Epidermal melanocyte (primary cell): ENCODE measurements at regions not wholly inside any gene's neighbourhood (a gene's known extent, or its start where the extent isn't known, plus 50 kb on each side); places are given as distances from the start of the nearest gene placed in this dataset.
"Not testable (repeated sequence)": the region's sequence is repeated elsewhere in the genome, so short reads cannot be mapped to it uniquely, and the experiment has no call there.

ENCODE experiments used
- DNase-seq: peaks from one replicate; pipeline ENCODE4 v3.0.0; 2011; ENCODE audit warnings: low spot score; ENCODE audit not compliant: insufficient read length

DNA sequence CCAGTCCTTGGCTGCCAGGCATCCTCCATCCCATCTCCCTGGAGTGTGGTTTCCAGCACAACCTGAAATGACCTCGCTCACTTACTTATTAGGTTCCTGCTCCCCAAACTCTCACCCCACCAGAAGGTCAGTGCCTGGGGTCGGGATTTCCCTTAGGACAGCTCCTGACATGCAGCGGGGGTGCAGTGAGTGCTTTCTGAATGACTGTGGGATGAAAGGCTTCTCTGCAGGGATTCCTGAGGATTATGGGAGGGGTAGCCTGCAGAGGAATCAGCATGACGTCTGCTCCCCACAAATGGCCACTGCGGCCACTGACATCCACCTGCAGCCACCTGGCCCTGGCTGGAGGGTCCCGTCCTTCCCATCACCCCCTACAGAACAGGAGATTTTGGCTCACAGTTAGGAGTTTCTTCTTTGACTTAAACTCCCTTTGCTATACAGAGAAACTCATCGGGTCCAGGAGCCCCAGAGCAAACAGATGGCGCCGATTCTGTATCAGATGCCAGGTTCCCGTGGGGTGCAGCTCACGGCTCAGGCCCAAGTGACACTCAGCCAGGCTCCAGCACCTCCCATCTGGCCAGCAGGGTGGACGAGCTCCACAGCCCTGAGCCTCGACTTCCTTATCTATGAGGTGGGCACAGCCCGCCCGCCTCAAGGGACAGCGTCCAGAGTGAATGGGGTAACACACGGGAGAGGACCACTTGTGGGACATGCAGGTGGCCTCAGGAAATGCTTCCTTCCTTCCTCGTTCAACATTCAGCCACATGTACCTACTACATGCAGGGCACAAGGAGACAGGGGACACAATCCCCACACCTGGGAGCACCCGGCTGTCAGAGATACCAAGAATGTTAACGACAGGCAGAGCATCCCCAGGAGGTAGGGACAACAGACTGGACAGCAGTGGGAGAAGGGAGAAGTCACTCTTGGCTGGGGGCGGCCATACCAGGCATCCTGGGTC is 69.8 kb downstream of the RMI2 start:
- no peak for DNase-seq

DNA sequence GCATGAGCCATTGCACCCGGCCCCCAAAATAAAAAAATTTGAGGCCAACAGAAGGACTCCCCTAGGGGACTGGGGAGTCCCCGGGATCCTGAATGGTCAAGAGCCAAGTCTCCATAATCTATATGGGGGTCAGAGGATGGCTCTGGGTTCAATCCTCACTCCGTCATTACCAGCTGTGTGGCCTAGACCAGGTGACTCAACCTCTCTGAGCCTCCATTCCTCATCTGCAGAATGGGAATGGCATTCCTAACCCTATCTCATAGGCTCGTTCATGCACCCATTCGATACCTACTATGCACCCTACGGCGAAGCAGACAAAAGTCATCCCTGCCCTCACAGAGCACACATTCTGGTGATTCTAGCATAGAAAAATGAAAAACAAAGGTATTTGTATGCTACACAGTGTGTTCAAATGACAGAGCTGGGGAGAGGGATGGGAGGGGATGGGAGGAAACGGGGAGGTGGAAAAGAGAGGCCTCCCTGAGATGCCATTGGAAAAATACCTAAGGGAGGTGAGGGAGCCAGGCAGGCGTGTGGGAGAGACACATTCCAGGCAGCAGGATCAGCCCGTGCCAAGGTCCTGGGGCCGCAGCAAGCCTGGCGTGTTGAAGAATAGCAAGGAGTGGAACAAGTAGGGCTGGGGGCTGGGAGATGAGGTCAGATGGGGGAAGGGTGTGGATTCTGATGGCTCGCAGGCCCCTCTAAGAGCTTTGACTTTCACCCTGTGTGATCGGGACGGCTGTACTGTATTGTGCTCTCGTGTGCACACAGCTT is 71.2 kb downstream of the RMI2 start:
- no peak for DNase-seq

DNA sequence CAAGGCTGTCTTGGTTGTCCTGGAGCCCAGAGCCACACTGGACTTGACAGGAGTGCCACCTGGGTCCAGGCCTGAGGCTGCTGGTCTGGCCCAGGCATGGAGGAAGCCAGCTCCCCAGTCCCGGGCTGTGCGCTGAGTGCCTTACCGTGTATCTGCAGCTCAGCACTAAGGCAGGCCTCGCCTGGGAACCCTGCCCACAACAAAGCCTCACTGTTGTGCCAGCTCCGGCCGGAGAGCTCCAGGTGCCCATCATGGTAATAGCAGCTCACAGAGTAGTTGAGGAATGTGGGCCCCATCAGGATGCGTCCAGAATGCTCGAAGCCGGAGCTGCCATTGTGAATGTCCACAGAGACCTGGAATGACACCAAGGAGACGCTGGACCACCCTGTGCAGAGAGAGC is 72.2 kb downstream of the RMI2 start:
- no peak for DNase-seq

DNA sequence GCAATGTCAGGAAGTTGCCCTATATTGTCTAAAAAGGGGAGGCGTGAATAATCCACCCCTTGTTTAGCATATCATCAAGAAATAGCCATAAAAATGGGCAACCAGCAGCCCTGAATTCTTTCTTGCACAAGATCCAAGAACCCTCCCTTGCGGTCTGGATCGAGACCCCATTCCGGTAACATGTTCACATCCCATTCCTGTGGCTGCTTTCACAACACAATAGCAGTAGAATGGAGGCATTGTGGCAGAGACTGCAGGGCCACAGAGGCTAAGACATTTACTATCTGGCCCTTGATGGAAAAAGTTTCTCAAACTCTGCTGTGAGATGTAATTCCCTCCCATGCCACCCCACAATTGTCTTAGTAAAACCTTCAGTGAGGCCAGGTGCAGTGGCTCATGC is 73.2 kb downstream of the RMI2 start:
- DNase-seq, result no peak

DNA sequence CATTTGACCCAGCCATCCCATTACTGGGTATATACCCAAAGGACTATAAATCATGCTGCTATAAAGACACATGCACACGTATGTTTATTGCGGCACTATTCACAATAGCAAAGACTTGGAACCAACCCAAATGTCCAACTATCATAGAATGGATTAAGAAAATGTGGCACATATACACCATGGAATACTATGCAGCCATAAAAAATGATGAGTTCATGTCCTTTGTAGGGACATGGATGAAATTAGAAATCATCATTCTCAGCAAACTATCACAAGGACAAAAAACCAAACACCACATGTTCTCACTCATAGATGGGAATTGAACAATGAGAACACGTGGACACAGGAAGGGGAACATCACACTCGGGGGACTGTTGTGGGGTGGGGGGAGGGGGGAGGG is 74.8 kb downstream of the RMI2 start:
- not testable (repeated sequence) for DNase-seq

DNA sequence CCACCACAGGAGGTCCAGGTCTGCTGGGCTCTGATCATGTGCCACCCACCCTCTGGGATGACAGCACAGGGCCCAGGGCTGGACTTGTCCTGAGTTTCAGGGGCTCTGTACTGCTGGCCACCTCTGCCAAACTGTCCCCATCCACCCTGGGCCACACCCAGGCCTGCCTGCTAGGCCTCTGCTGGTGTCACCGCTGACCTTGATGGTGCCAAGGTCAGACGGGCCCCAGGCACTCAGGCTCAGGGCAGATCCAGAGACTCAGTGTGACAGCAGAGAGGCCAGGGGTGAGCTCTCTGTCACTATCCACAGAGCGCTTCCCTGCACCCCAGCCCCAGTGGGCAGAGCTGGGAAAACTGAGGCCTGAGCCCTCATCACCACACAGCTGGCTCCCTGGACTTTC is 75.6 kb downstream of the RMI2 start:
- no peak for DNase-seq

DNA sequence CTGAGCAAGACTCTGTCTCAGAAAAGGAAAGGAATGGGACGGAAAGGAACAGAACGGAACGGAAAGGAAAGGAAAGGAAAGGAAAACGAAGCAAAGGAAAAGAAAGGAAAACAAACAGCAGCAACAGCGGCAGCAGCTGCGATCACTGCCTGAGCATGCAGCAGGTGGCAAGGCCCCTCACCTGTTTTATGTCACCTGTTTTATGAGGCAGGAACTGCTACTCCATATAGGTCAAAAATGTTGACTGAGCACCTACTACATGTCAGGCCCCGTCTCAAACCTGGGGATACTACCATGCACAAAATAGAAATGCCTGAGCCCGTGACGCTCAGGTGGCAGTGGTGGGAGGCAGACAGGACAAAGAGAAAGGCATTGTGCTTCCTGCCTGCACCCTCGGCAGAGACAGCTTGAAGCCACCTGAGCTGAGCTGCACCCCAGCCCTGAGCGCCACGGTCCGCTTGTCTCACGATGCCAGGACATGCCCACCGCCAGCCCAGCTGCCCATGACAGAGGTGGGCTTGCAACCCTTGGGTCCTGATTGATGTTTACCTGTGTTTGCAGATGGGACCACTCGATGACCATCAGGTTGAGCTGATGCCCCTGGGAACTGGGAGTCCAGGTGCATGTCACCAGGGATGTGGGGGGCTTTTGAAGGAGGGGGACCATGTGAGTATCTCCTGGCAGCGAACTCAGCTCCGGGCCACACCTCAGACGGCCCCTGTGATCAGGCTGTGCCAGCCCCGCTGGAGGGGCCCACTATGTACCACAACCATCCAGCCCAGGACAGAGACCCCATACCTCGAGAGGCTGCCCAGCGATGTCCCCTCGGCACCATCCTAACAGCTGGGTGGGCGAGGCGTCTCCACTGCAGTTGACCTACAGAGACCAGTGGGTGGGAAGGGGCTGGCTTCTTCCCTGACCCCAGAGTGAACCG is 77.4 kb downstream of the RMI2 start:
- DNase-seq, result no peak

DNA sequence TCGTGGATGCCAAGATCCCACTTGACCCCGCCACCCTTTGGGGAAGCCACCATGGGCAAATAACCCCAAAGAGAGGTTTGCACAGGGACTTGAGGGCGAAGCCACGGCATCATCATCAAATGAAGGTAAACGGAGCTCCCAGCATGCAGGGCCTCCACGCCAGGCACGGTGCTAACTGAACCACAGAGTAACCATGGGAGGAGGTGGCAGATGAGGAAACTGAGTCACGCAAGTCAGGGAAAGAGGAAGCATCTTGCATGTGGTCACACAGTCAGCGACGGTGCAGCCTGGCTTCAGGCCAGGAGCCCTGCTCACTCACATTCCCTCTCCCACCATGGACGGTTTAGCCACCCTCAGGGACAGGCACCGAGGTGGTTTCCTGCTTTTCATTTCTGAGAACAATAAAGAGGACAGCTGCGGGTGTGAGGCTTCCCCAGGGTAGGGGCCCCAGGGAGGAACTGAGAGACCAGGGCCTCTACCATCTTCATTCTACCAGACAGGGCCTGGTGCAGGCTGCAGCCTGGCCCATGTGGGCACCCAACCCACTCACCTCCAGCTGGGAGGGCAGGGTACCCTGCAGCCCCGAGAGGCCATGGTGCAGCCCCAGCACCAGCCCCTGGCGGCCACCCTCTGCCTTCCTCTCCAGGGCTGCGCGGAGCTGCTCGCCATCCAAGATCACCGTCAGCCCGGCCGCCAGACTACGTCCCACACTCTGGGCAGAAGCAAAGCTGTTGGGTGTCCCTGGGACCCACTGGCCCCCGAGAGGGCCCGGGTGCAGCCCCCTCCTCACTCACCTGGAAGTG is 78.3 kb downstream of the RMI2 start:
- no peak for DNase-seq

DNA sequence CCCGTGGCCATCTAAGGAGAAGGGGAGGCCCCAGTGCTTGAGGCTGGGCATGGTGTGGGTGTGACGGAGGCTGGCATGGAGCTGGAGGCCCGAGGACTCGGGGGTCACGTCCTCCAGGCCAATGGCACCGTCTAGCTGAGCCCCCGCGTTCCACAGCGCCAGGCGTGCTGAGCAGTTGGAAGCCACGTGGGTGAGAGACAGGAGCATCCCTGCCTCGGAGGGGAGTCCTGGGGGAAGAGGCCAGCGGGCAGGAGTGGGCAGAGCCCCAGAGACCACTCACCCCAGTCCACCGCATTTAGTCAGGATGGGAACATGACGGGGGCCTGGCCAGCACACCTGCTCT is 78.8 kb downstream of the RMI2 start:
- DNase-seq, result no peak

DNA sequence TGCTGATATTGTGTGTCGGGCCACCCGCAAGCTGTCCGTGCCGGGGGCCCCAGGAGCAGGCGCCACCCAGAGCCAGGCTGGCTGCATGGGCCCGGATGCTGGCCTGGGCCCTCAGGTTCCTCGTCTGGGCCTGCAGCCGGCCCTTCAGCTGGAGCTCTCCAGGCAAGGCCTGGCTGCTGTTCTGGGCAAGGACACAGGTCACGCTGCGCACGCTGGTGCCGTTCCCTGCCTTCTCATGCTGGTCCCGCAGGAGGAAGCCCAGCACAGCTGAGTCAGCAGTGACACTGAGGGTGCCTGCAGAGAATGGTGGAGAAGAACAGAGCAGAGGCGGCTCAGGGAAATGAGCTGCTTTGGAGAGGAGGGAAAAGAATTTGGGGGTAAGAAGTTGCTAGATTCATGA is 79.9 kb downstream of the RMI2 start:
- DNase-seq, result no peak

DNA sequence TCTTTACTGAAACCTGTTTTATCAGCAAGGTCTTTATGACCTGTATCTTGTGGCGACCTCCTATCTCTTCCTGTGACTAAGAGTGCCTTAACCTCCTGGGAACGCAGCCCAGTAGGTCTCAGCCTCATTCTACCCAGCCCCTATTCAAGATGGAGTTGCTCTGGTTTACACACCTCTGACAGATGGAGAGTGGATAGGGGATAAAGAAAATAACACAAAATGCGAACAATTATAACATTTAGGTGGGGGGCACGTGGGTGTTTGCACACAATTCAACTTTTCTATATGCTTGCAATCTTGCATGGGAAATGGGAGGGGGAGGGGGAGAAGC is 83.3 kb downstream of the RMI2 start:
- no peak for DNase-seq

DNA sequence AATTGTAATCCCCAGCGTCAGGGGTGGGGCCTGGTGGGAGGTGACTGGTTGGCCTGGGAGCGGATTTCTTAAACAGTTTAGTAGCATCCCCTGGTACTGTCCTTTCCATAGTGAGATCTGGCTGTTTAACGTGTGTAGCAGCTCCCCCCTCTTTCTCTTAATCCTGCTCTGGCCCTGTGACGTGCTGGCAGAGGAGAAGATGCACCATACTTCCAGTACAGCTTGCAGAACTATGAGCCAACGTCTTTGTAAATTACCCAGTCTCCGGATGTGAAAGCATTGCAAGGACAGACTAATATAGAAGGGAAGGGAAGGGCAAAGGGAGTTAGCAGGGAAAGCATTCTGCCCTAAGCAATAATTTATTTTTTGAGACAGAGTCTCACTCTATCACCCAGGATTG is 83.9 kb downstream of the RMI2 start:
- no peak for DNase-seq

DNA sequence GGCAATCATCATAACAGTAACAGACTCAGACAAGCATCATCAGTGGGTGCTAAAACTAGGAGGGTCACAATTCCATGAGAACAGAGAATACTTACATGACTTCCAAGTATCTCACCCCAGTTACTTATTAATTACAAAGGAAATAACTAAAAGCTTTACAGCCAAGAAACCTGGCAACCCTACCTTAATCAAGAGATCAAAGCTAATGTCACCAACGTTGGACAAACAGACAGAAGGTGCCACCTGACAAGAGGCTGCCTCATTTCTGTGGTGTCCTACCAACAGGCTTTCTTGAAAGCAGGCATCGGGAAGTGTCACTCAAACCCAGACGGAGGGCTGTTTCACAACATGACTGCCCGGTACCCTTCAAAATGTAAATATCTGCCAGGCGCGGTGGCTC is 84.6 kb downstream of the RMI2 start:
- no peak for DNase-seq

DNA sequence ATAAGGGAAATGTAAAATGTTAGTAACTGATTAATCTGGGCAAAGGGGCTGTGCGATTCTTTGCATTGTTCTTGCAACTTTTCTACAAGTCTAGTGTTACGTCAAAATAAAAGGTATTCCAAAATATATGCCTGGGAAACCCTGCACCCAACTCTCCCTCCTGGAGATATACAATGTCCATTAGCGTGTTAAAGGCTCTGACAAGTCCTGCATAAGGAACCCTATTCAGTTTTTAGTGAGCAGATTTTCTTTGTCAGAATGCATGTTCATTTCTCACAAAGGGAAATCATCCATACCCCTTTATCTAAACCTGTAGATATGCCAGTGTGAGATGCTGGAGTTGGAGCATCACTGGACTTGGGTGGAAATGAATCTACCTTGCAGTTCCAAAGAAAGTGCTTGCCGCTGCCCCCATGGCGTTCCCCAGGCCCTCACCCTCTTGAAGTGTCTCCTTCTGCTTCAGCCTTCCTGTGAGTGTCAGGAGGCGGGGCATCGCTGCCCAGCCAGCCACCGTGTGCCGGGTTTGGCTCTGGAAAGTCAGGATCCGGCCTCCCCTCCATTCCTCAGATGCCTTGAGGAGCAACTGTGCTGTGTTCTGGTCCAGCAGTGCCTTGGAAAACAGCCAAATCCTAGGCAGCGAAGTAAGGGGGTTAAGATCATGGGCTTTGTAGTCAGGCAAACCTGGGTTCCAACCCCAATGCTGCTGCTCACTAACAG is 85.5 kb downstream of the RMI2 start:
- no peak for DNase-seq

DNA sequence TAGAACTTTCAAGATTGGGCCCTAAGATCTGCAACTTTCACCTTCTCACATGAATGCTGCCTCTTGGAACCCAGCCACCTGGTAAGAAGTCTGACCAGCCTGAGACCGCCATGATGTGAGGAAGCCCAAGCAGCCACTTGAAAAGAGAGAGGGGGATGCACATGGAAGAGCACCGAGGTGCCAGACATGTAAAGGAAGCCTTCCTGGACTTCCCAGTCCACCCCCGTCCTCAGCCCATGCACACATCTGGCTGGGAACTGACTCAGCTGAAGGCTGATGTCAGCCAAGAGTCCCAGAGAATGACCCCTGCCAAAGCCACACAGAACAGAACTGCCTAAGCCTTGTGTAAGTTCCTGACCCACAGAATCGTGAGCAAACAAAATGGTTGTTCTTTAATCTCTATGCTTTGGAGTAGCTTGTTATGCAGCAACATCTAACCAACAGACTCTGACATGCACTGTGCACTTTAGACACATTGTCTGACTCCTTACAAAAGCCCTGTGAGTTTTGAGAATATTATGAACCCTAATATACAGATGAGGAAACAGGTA is 86.7 kb downstream of the RMI2 start:
- no peak for DNase-seq

DNA sequence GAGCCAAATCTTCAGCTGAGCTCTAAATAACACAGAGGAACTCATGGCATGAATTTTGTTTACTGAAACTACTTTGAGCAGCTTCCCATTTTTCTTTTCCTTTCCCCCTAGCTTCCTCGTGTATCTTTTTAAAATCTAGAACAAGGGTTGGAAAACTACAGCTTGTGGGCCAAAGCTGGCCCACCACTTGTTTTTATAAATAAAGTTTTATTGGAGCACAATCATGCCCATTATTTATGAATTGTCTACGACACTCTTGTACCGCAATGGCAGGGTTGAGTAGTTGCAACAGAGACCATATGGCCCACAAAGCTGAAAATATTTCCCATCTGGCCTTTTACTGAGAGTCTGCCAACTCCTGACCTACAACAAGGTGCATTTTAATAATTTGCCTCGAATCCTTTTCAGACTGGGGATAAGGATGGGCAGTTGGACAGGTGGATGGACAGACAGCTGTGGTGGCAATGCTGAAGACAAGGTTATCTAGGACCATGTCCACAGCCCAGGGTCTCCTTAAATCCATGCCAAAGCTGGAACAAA is 87.7 kb downstream of the RMI2 start:
- DNase-seq, result no peak

DNA sequence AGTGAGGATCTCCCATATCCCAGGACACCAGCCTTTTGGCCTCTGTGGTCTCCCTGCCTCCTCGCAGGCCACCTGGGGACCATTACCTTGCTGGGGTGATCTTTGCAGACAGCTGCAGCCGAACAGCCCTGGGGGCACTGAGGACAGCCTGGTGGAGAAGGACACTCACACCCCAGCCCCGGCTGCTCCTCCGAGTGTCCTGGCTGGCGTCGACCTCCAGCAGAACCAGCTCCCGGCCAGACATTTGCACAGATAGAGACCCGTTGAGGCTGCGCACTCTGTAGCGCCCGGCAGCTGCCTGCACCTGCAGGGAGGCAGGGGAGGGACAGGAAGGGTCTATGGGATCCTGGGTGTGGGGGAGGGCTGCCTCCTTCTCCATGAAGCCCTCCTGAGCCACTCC is 90.3 kb downstream of the RMI2 start:
- DNase-seq, result no peak

DNA sequence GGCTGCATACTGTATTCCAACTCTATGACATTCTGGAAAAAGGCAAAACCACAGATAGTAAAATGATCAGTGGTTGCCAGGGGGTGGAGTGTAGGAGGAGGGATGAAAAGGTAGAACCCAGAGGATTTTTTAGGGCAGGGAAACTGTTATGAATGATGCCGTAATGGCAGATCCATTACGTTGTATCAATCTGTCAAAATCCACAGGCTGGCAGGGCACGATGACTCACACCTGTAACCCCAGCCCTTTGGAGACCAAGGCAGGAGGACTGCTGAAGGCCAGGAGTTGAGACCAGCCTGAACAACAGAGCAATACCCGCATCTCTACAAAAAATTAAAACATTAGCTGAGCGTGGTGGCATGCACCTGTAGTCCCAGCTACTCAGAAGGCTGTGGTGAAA is 91.8 kb downstream of the RMI2 start:
- DNase-seq, result no peak

DNA sequence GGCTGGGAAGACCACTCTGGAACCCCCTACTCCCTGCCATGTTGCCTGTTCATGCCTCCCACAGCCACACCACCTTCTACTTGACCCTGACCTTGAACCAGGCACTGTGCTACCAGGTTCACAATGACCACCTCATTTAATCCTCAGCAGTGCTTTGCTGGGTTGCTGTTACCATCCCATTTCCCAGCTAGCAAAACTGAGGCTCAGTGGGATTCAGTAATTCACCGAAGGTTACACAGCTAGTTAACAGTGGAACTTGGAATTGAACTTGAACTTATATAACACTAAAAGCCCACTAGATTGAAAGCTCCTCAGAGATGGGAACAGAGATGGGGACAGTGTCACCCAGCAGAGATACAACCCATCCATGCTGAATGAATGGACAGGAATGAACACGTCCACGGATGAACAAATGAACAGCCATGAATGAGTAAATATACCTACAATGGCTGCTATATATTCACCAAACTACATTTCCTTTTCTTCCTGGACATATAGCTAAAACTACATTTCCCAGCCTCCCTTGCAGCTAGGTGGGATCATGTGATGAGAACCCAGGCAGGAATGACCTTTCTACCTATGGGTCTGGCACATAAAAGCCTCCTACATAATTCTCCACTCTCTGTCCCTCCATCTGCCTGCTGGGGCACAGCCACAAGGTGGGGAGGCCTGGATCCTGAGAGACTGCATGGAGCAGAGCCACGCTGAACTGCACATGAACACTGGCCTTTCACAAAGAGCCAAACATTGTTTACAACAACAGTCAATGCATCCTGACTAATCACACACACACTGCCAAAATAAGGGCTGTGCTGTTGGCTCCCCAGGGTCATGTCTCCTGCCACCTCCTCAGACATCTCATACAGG is 94.8 kb downstream of the RMI2 start:
- no peak for DNase-seq
